HG03565 (cell line): ENCODE measurements at regions not wholly inside any gene's neighbourhood (a gene's known extent, or its start where the extent isn't known, plus 50 kb on each side); places are given as distances from the start of the nearest gene placed in this dataset.
"Not testable (repeated sequence)": the region's sequence is repeated elsewhere in the genome, so short reads cannot be mapped to it uniquely, and the experiment has no call there.

ENCODE experiments used
- ATAC-seq: cut with Tn5 transposase; IDR thresholded peaks from one replicate; pipeline ENCODE4 v1.9.1; 2021; ENCODE audit warnings: mild to moderate bottlenecking, moderate library complexity; ENCODE audit not compliant: unreplicated experiment

- no peak for ATAC-seq
Measured at GRCh38 chr7:28328822-28329660, 83.3 kb upstream of the CREB5 start.

DNA sequence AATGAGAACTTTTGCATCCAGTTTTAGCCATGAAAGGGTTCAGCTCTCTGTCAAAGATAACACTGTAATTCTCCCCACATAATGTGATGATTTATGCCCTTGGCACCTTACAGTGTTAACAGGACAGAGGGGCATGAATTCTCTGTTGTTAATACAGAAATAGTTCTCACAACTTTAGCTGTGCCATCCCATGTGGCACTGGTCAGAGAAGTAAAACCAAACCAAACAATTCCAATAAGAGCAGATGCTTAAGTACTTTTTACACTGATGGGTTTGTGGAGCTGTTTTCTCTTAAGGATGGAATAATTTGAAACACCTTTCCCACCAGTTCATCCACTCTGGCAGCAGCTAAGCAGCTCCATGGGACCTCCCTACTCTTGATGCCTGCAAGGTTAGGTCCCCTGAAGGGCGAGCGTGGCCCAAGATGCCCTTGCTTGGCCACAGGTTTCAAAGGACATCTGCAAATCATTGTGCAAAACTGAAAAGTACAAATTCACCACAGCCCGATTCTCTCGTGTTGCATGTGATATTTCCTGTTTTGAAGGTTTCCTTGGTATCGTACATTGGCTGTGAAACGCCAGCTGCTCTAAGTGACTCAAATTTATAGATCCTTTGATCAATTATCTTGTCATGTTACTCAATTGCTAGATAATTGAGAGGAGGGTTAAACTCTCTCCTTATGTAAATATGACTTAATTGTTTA lies 82.5 kb upstream of the CREB5 start:
- ATAC-seq = peak; percentile 42

DNA sequence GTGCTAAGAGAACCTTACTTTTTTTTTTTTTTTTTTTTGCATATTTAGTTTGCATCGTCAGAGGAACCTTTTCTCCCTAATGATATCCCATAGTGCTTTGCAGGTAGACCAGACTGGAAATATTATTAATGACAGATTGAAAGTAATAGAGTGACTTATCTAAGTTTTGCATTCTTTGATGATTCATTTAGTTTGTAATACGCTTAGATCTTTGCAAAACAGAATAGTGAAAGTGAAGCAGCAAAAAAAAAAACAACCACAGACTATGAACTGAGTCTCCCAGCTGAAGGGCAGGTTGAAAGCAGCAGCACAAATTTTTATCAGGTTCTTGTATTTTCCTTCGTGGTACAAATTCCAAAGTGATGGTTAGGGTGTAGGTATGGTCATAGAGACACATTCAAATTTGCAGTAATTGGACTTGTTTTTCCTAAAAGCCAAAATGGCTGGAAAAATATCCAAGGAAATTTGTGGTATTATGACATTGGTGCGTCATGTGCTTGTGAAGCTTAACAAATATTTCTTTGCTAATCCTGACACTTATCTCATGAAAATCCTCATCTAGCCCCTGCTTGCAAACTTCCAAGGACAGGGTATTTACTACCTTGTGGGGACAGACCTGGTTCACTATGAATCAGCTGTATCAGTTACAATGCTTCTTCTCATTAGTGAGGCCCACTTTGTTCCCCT lies 81.8 kb upstream of the CREB5 start:
- ATAC-seq = peak; percentile 17

DNA sequence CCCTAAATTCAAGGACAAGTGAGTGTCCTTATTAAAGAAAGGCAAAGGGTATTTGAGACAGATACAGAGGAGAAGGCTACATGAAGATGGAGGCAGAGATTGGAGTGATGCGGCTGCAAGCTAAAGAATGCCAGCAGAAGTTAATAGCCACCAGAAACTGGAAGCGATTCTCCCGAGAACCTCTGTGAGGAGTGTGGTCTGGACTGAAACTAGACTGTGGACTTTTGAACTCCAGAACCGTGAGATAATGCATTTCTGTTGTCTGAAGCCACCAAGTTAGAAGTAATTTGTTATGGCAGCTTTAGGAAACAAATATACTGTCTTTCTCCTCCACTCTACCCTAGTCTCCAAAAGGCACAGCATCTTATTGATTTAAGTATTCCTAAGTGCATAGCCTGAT lies 80.3 kb upstream of the CREB5 start:
- no peak for ATAC-seq

DNA sequence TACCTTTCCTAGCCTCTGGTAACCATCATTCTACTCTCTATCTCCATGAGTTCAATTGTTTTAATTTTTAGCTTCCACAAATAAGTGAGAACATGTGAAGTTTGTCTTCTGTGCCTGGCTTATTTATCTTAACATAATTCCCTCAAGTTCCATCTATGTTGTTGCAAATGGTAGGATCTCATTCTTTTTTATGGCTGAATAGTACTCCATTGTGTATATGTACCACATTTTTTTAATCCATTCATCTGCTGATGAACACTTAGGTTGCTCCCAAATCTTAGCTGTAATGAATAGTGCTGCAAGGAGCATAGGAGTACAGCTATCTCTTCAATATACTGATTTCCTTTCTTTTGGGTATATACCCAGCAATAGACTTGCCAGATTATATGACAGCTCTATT lies 78.8 kb upstream of the CREB5 start:
- ATAC-seq = not testable (repeated sequence)

GRCh38 chr7:28336806-28337205 lies 75.5 kb upstream of the CREB5 start:
- ATAC-seq = no peak

DNA sequence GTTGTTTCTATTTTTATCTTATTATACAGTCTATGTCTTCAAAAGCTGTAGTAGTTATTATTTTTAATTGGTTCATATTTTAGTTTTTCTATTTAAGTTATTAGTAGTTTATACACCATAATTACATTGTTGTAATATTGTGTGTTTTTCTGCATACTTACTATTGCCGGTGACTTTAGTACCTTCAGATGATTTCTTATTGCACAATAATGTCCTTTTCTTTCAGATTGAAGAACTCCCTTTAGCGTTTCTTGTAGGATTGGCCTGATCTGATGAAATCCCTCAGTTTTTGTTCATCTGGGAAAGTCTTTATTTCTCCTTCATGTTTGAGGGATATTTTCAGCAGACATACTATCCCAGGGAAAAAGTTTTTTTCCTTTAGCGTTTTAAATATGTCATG lies 74.3 kb upstream of the CREB5 start:
- ATAC-seq = no peak

DNA sequence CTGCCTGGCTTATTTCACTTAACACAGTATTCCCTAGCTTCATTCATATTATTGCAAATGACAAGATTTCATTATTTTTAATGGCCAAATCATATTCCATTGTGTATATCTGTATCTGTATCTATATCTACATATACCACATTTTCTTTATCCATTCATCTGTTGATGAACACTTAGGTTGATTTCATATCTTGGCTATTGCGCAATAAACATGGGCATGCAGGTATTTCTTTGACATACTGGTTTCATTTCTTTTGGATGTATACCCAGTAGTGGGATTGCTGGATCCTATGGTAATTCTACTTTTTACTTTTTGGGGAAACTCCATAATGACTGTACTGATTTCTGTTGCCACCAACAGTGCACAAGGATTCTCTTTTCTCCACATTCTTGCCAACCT lies 68.9 kb upstream of the CREB5 start:
- no peak for ATAC-seq

DNA sequence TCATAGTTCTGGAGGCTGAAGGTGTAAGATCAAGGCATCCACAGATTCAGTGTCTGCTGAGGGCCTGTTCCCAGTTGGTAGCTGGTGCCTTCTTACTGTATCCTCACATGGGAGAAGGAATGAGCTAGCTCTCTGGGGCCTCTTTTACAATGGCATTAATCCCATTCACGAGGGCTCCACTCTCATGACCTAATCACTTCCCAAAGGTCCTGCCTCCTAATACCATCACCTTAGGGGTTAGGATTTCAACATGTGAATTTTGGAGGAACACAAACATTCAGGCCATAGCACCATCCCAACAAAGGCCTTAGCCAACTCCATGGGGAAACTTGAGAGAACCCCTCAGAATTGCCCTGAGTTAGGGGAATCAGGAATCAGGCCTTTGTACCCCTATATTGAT lies 66.1 kb upstream of the CREB5 start:
- no peak for ATAC-seq

- ATAC-seq = no peak
Measured at GRCh38 chr7:28346676-28347363, 65.5 kb upstream of the CREB5 start.

GRCh38 chr7:28347475-28348318 lies 64.6 kb upstream of the CREB5 start:
- no peak for ATAC-seq

DNA sequence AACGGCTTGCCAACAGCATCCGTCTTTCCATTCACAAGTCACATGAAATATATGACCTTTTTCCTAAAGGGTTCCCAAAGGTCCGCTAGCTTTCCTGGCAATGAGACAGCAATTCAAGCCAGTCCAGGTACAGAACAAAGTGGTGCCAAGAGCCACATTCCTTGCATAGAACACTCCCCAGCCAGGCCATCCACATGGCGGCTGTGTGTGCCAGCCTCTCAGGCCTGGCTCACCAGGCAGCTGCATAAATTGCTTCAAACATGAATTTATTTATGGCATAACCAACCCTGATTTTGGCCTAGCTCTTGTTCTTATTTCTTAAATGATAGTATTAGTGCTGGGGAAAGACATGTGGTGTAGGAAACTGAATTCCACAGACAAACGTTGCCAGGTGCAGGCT lies 63.7 kb upstream of the CREB5 start:
- ATAC-seq = no peak

DNA sequence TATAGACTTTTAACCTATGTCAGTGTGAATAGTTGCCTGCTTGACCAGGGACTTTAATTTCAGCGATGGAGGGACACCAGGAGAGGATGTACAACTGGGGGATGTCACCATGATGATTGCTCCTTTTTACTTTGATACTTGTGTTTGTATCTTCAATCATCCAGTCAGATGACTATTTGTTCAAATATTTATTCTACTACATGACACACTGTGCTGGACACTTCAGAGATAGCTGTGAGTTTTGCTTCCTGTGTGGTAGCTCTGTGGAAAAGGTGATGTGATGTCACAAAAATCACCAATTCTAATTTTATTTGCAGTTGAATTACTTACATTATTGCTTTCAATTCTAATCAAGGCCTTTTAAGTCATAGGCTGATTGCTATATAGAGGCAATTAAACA lies 62.7 kb upstream of the CREB5 start:
- no peak for ATAC-seq

DNA sequence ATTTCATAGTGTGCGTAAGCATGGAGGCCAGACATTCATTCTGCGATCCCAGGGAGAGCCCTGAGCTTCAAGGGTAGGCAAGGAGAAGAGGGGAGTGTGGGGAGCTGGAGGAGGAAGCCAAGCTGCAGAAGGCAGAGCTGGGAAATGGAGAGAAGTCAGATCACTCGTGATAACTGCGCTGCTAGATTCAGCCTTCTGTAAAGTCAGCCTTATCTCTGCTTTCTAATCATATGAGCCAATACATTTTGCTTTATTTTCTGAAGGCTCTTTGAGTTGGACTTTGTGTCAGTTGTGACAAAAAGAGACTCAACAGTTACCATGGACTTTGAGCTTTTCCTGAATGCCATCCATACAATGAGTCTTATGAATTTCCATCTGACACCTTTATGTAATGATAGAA lies 61.7 kb upstream of the CREB5 start:
- no peak for ATAC-seq

- no peak for ATAC-seq
Measured at GRCh38 chr7:28351450-28351849, 60.9 kb upstream of the CREB5 start.

GRCh38 chr7:28354601-28355402 lies 57.5 kb upstream of the CREB5 start:
- ATAC-seq = no peak

- ATAC-seq = no peak
Measured at GRCh38 chr7:28355635-28356319, 56.5 kb upstream of the CREB5 start.

DNA sequence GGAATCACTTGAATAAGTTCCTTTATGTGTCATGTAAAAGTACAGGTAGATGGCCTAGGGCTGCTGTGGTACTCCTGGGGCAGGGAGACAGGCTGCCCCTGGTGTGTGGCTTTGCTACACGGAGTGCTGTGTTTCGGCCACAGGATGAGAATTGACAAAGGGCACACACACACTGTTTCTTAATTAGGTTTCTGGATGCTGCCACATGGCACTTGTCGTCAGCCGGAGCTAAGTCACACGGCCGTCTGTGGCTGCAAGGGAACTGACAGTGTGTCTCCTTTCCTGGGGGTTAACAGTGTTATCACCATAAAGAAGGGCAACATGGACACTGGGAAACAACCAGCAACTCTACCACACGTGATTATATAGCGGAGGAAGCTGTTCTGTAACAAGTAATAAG lies 55.7 kb upstream of the CREB5 start:
- ATAC-seq = no peak

- no peak for ATAC-seq
Measured at GRCh38 chr7:28358423-28358868, 53.9 kb upstream of the CREB5 start.
